PC-3 (cell line): ENCODE measurements at regions not wholly inside any gene's neighbourhood (a gene's known extent, or its start where the extent isn't known, plus 50 kb on each side); places are given as distances from the start of the nearest gene placed in this dataset.

Source experiments
- ATAC-seq: fragments of 200-7000 bp; cut with Tn5 transposase; 2 replicates; pipeline ENCODE4 v1.9.1; 2020; ENCODE audit warnings: mild to moderate bottlenecking, moderate library complexity
- BruUV-seq: library from RNA; stranded (reverse); fragments of 400-500 nt; replicated peaks from 2 replicates; lab custom pipeline; 2021; lab: Mats Ljungman, UMichigan
- CTCF ChIA-PET: fragments of 300-600 bp; sonication (Branson Sonifier 250); formaldehyde crosslinking; loops from one replicate; lab custom pipeline; 2022; ENCODE audit warnings: antibody characterized with exemption; lab: Charles Lee
- POLR2A ChIA-PET: fragments of 300-600 bp; sonication (Branson Sonifier 250); formaldehyde crosslinking; loops from one replicate; lab custom pipeline; 2022; ENCODE audit warnings: antibody characterized with exemption; ENCODE audit not compliant: unreplicated experiment; lab: Charles Lee
- DNase-seq: peaks from one replicate; pipeline ENCODE4 v3.0.0-alpha.2; 2015
- H2AFZ ChIP-seq: fragments of 300-600 bp; sonication (generic); 2 replicates; pipeline ENCODE4 v1.6.0; 2016; ENCODE audit warnings: antibody characterized with exemption, low read length
- H3F3A ChIP-seq: fragments of 300-600 bp; sonication (generic); one replicate; pipeline ENCODE4 v1.6.0; 2017; ENCODE audit warnings: antibody characterized with exemption, low read length, control low read depth, mild to moderate bottlenecking; ENCODE audit not compliant: unreplicated experiment
- H3K27ac ChIP-seq: fragments of 300-600 bp; sonication (generic); 2 replicates; pipeline ENCODE4 v1.5.1; 2016; ENCODE audit warnings: mild to moderate bottlenecking, low read length
- H3K27me3 ChIP-seq: fragments of 300-600 bp; sonication (generic); 2 replicates; pipeline ENCODE4 v1.6.1; 2016; ENCODE audit warnings: low read length, mixed read lengths
- H3K36me3 ChIP-seq: fragments of 300-600 bp; sonication (generic); 2 replicates; pipeline ENCODE4 v1.6.1; 2016; ENCODE audit warnings: low read depth, mixed run types, low read length, mixed read lengths
- H3K4me1 ChIP-seq: fragments of 300-600 bp; sonication (generic); 2 replicates; pipeline ENCODE4 v1.5.1; 2016; ENCODE audit warnings: low read length; ENCODE audit not compliant: insufficient read depth
- H3K4me2 ChIP-seq: fragments of 300-600 bp; sonication (generic); 2 replicates; pipeline ENCODE4 v1.6.0; 2016; ENCODE audit warnings: low read length
- H3K4me3 ChIP-seq: fragments of 300-600 bp; sonication (generic); 2 replicates; pipeline ENCODE4 v1.5.1; 2016; ENCODE audit warnings: mild to moderate bottlenecking, low read length, mixed read lengths
- H3K79me2 ChIP-seq: fragments of 300-600 bp; sonication (generic); 2 replicates; pipeline ENCODE4 v1.6.1; 2017; ENCODE audit warnings: low read length, mixed read lengths
- H3K9ac ChIP-seq: fragments of 300-600 bp; sonication (generic); 2 replicates; pipeline ENCODE4 v1.6.0; 2016; ENCODE audit warnings: mild to moderate bottlenecking, low read length
- H3K9me2 ChIP-seq: fragments of 300-600 bp; sonication (generic); replicated peaks from 2 replicates; pipeline ENCODE4 v1.6.1; 2016; ENCODE audit warnings: mixed run types, low read length, mixed read lengths
- H3K9me3 ChIP-seq: fragments of 300-600 bp; sonication (generic); 2 replicates; pipeline ENCODE4 v1.6.1; 2016; ENCODE audit warnings: low read length, mixed read lengths
- H4K20me1 ChIP-seq: fragments of 300-600 bp; sonication (generic); 2 replicates; pipeline ENCODE4 v1.6.1; 2016; ENCODE audit warnings: low read length, mixed read lengths
- CTCF ChIP-seq: fragments of 300-600 bp; sonication (generic); conservative IDR thresholded peaks from 2 replicates; pipeline ENCODE4 v1.5.1; 2017; ENCODE audit warnings: antibody characterized with exemption, low read depth, mild to moderate bottlenecking, low read length
- EZH2 ChIP-seq: fragments of 300-600 bp; sonication (generic); IDR thresholded peaks from one replicate; pipeline ENCODE4 v1.6.1; 2017; ENCODE audit warnings: antibody characterized with exemption, mild to moderate bottlenecking, low read length; ENCODE audit not compliant: unreplicated experiment
- EZH2phosphoT487 ChIP-seq: fragments of 300-600 bp; sonication (generic); IDR thresholded peaks from 2 replicates; pipeline ENCODE4 v1.6.1; 2018; ENCODE audit warnings: mild to moderate bottlenecking, antibody characterized with exemption, low read length, borderline replicate concordance
- intact Hi-C: fragments of 100-400 bp; cut with micrococcal nuclease; formaldehyde crosslinking; loops from 2 replicates; pipeline ENCODE4 v1.9.0; 2023

GRCh38 chr11:30120045-30120589 lies 103.3 kb upstream of the KCNA4 start:
- no peaks in the 10 kb centered on the region for H3K4me1 ChIP-seq
- H3K9me3 ChIP-seq, result no peaks in the 10 kb centered on the region
- no peaks in the 10 kb centered on the region for H3K36me3 ChIP-seq
- H3K27ac ChIP-seq, result no peak overlapping the region
- ATAC-seq, result no peak
- no peak overlapping the region for H3K9ac ChIP-seq
- no peaks in the 10 kb centered on the region for H3K9me2 ChIP-seq
- no peak overlapping the region for H3K4me3 ChIP-seq
- intact Hi-C loops, result no loop called here
- ChIA-PET POLR2A (no interaction called here), CTCF (no interaction called here)
- H3K4me2 ChIP-seq, result no peak overlapping the region
- TF ChIP-seq EZH2 (no peak), EZH2phosphoT487 (no peak), CTCF (no peak)
- H3K79me2 ChIP-seq, result no peaks in the 10 kb centered on the region
- no TSS peak for BruUV-seq
- no peak overlapping the region for H2AFZ ChIP-seq
- no peaks in the 10 kb centered on the region for H3F3A ChIP-seq
- no peaks in the 10 kb centered on the region for H3K27me3 ChIP-seq
- DNase-seq, result no peak
- H4K20me1 ChIP-seq, result no peaks in the 10 kb centered on the region

DNA sequence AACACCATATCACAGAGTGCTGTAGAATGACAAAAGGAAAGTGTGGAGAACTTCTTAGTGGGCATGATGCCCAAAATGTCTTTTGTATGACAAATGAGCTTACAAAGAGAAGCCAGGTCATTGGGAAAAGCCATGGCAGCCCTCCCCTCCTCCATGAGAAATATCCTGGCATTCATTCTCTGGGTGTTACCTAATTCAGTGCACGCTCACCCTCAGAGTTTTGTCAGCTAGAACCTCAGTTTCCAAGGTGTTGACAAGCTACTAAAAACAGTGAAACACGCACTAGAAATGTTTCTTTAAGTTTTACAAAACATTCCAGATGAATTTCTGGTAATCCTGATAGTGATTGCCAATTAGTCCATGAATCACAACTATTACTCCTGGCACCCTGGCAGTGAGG lies 105.4 kb upstream of the FSHB start:
- no peaks in the 10 kb centered on the region for H3K9me3 ChIP-seq
- CTCF ChIA-PET, result no interaction called here
- no peak overlapping the region for H3K4me2 ChIP-seq
- no peak overlapping the region for H3K9ac ChIP-seq
- H3F3A ChIP-seq, result no peaks in the 10 kb centered on the region
- no peaks in the 10 kb centered on the region for H3K79me2 ChIP-seq
- H3K36me3 ChIP-seq, result no peaks in the 10 kb centered on the region
- no TSS peak for BruUV-seq
- H3K27me3 ChIP-seq, result no peaks in the 10 kb centered on the region
- no peak overlapping the region for H3K4me3 ChIP-seq
- H2AFZ ChIP-seq, result no peak overlapping the region
- no peak for ATAC-seq
- intact Hi-C loops, result no loop called here
- H3K27ac ChIP-seq, result no peak overlapping the region
- no peaks in the 10 kb centered on the region for H4K20me1 ChIP-seq
- TF ChIP-seq EZH2phosphoT487 (no peak), EZH2 (no peak), CTCF (no peak)
- H3K4me1 ChIP-seq, result no peaks in the 10 kb centered on the region
- no peak for DNase-seq
- POLR2A ChIA-PET, result no interaction called here
- no peaks in the 10 kb centered on the region for H3K9me2 ChIP-seq

DNA sequence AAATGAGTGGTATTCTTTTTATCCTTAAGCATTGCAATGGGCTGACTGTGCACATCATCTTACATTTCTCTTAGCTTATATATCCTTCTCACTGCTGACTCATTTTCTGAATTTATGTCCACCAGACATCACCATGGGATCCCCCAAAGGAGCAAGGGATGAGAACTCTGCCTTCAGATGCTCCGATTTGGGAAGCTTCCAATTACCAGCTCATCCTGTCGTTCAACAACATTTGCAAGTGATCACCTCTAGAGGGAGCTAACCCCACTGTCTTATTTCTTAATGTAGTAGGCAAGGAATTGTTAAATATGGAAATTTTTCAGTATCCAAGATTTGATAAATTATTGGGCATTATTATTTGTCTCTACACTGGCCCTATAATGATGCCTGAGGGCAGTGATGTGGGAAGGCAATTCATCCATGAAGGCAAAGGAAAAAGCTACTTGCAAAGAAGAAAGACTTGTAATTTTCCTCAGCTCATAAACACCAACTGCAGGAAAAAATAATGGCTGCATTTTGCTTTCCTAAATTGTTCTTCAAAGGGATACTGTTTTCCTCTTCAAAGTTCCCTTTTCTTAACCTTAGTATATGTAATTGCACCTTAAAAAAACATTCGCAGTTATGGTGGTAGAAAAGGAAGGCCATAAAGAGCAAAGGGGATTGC lies 102.4 kb upstream of the FSHB start:
- Histone ChIP-seq H3K9ac (no peak overlapping the region), H4K20me1 (no peaks in the 10 kb centered on the region), H2AFZ (no peak overlapping the region), H3K4me3 (no peak overlapping the region), H3K9me3 (no peaks in the 10 kb centered on the region), H3K4me2 (no peak overlapping the region), H3F3A (no peaks in the 10 kb centered on the region), H3K27me3 (no peaks in the 10 kb centered on the region), H3K27ac (no peak overlapping the region), H3K4me1 (no peaks in the 10 kb centered on the region), H3K79me2 (no peaks in the 10 kb centered on the region), H3K9me2 (no peaks in the 10 kb centered on the region), H3K36me3 (no peaks in the 10 kb centered on the region)
- BruUV-seq, result no TSS peak
- DNase-seq, result peak; percentile 51
- ChIA-PET CTCF (interaction anchor here (1.0 kb wide), 2 partner anchors 15 to 680 kb away, joined by 3 to 6 read pairs; no protein-coding TSS in a partner anchor), POLR2A (no interaction called here)
- no peak for ATAC-seq
- intact Hi-C loops, result no loop called here
- TF ChIP-seq CTCF (peak; percentile 66), EZH2phosphoT487 (no peak)
